GM23248 (cell line): ENCODE measurements at regions not wholly inside any gene's neighbourhood (a gene's known extent, or its start where the extent isn't known, plus 50 kb on each side); places are given as distances from the start of the nearest gene placed in this dataset.

Experiments
- EZH2 ChIP-seq: fragments of 200-600 bp; sonication (generic); IDR thresholded peaks from 2 replicates; pipeline ENCODE4 v1.6.1; 2018; ENCODE audit warnings: antibody characterized with exemption, mild to moderate bottlenecking; ENCODE audit not compliant: insufficient read depth, poor library complexity, severe bottlenecking
- EZH2phosphoT487 ChIP-seq: fragments of 200-600 bp; sonication (generic); IDR thresholded peaks from 2 replicates; pipeline ENCODE4 v1.6.1; 2018; ENCODE audit warnings: antibody characterized with exemption, moderate library complexity, mild to moderate bottlenecking, low read depth; ENCODE audit not compliant: insufficient read depth

GRCh38 chr5:121386334-121386733 is 465.3 kb upstream of the FTMT start:
- TF ChIP-seq EZH2phosphoT487 (no peak), EZH2 (no peak)
